ENCODE measurements at regions not wholly inside any gene's neighbourhood (a gene's known extent, or its start where the extent isn't known, plus 50 kb on each side); places are given as distances from the start of the nearest gene placed in this dataset.

DNA sequence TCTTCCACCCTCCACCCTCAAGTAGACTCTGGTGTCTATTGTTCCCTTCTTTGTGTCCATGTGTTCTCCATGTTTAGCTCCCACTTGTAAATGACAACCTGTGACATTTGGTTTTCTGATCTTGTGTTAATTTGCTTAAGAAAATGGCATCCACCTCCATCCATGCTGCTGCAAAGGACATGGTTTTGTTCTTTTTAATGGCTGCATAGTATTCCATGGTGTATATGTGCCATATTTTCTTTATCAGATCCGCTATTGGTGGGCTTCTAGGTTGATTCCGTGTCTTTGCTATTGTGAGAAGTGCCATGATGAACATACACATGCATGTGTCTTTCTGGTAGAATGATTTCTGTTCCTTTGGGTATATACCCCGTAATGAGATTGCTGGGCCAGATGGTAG lies 163.4 kb upstream of the ITGA1 start:
- H2BK20ac ChIP-seq (ENCODE audit: low read length), result no peak overlapping the region
- WGBS, 2 experiments (ENCODE audit: extremely low coverage in 1 of 2, insufficient coverage in 1 of 2, insufficient read length in 1 of 2, insufficient replicate concordance in 2 of 2, low coverage in 1 of 2, low lambda C conversion rate in 2 of 2, missing lambda C conversion rate in 1 of 2), result 95% methylated on average over 3 of the region's 3 CpGs; no CpG with 5 or more reads in 1 of the 2 experiments
- no peak overlapping the region for H2AFZ ChIP-seq (ENCODE audit: low read length)
- H2BK12ac ChIP-seq (ENCODE audit: low read depth, low read length), result no peak overlapping the region
- H3K18ac ChIP-seq (ENCODE audit: extremely low read depth, low read length), result no peak overlapping the region
- H3K9me3 ChIP-seq (ENCODE audit: insufficient read depth in 2 of 2, low read depth in 1 of 2, low read length in 1 of 2), result no peaks in the 10 kb centered on the region
- H3K23me2 ChIP-seq (ENCODE audit: low read depth, low read length), result no peaks in the 10 kb centered on the region
- no peak overlapping the region for H3K14ac ChIP-seq (ENCODE audit: insufficient read length)
- H2BK5ac ChIP-seq (ENCODE audit: low read depth, low read length), result no peak overlapping the region
- H2BK120ac ChIP-seq (replicated peaks; ENCODE audit: low read depth, low read length), result no peak overlapping the region
- H4K91ac ChIP-seq (replicated peaks; ENCODE audit: insufficient read length, low read length), result no peak overlapping the region
- no peaks in the 10 kb centered on the region for H4K20me1 ChIP-seq (replicated peaks in 1 of 2; ENCODE audit: control insufficient read depth in 1 of 2, insufficient read depth in 2 of 2, low read length in 2 of 2)
- no peak overlapping the region for H2BK15ac ChIP-seq (ENCODE audit: low read length)
- DNase-seq (ENCODE audit: low read depth in 1 of 2, low spot score in 2 of 2), result no peak
- CTCF ChIA-PET (ENCODE audit: partially characterized antibody), result no interaction called here
- H3K79me2 ChIP-seq (ENCODE audit: control insufficient read depth in 1 of 2, insufficient read depth in 2 of 2, low read length in 2 of 2), result no peaks in the 10 kb centered on the region
- H4K8ac ChIP-seq (ENCODE audit: extremely low read depth, insufficient read depth, low read length), result no peak overlapping the region
- H3K79me1 ChIP-seq (ENCODE audit: low read depth, low read length), result no peaks in the 10 kb centered on the region
- H3K36me3 ChIP-seq (ENCODE audit: control insufficient read depth in 2 of 4, insufficient read depth in 4 of 4, low read length in 3 of 4), result no peaks in the 10 kb centered on the region
- no peak overlapping the region for H4K5ac ChIP-seq (ENCODE audit: insufficient read length, low read depth, low read length)
- no peak for FAIRE-seq
- no peaks in the 10 kb centered on the region for H3K4me1 ChIP-seq (replicated peaks in 1 of 4; ENCODE audit: control insufficient read depth in 3 of 4, insufficient read depth in 4 of 4, low read length in 3 of 4)
- no peak overlapping the region for H3K4me3 ChIP-seq (ENCODE audit: extremely low read depth in 1 of 4, insufficient read depth in 2 of 4, low read depth in 3 of 4, low read length in 4 of 4)
- no peaks in the 10 kb centered on the region for H3K27me3 ChIP-seq (replicated peaks in 1 of 4; ENCODE audit: control insufficient read depth in 3 of 4, extremely low read depth in 1 of 4, insufficient read depth in 3 of 4, low read length in 3 of 4)
- H3K27ac ChIP-seq (ENCODE audit: low read depth, low read length), result no peak overlapping the region
- no peak overlapping the region for H3K56ac ChIP-seq (replicated peaks; ENCODE audit: insufficient read length, low read depth, low read length)
- H2AK5ac ChIP-seq (ENCODE audit: low read depth, low read length), result no peak overlapping the region
- no peak overlapping the region for H3K9ac ChIP-seq (replicated peaks in 1 of 4; ENCODE audit: extremely low read depth in 1 of 4, low read depth in 3 of 4, low read length in 3 of 4)
- H3K4me2 ChIP-seq (ENCODE audit: insufficient read depth in 1 of 2, low read depth in 2 of 2, low read length in 2 of 2), result no peak overlapping the region
- H3K4ac ChIP-seq (replicated peaks; ENCODE audit: insufficient read length, low read depth, low read length), result no peak overlapping the region
- POLR2A ChIA-PET (ENCODE audit: partially characterized antibody), result no interaction called here
- no peak overlapping the region for H3K23ac ChIP-seq (ENCODE audit: insufficient read length)
- TF ChIP-seq CHD2 (IDR thresholded peaks at IDR 0.05; ENCODE audit: low read length), result no peak
- no peak for TF ChIP-seq SP1 (IDR thresholded peaks at IDR 0.05; ENCODE audit: low read depth, low read length)
- no peak for TF ChIP-seq JUND (IDR thresholded peaks at IDR 0.05; ENCODE audit: low read length)
- no peak for TF ChIP-seq MAFK (IDR thresholded peaks at IDR 0.05; ENCODE audit: low read depth, low read length)
- TF ChIP-seq RBBP5 (IDR thresholded peaks at IDR 0.05; ENCODE audit: borderline replicate concordance, low read depth, low read length), result no peak
- TF ChIP-seq BACH1 (IDR thresholded peaks at IDR 0.05; ENCODE audit: low read length), result no peak
- TF ChIP-seq EZH2 (IDR thresholded peaks at IDR 0.05; ENCODE audit: low read depth, low read length, severe bottlenecking), result no peak
- no peak for TF ChIP-seq SIX5 (IDR thresholded peaks at IDR 0.05; ENCODE audit: low read depth, low read length)
- TF ChIP-seq NANOG (IDR thresholded peaks at IDR 0.05; ENCODE audit: insufficient read depth, low read depth, low read length, poor library complexity, severe bottlenecking), result no peak
- TF ChIP-seq CEBPB (IDR thresholded peaks at IDR 0.05; ENCODE audit: low read depth, low read length), result no peak
- TF ChIP-seq, protein P1, sequence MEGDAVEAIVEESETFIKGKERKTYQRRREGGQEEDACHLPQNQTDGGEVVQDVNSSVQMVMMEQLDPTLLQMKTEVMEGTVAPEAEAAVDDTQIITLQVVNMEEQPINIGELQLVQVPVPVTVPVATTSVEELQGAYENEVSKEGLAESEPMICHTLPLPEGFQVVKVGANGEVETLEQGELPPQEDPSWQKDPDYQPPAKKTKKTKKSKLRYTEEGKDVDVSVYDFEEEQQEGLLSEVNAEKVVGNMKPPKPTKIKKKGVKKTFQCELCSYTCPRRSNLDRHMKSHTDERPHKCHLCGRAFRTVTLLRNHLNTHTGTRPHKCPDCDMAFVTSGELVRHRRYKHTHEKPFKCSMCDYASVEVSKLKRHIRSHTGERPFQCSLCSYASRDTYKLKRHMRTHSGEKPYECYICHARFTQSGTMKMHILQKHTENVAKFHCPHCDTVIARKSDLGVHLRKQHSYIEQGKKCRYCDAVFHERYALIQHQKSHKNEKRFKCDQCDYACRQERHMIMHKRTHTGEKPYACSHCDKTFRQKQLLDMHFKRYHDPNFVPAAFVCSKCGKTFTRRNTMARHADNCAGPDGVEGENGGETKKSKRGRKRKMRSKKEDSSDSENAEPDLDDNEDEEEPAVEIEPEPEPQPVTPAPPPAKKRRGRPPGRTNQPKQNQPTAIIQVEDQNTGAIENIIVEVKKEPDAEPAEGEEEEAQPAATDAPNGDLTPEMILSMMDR (IDR thresholded peaks at IDR 0.05; ENCODE audit: control extremely low read depth in 1 of 3, insufficient read depth in 1 of 3, low read depth in 1 of 3, low read length in 3 of 3), result no peak
- no peak for TF ChIP-seq POLR2AphosphoS5 (IDR thresholded peaks at IDR 0.05; ENCODE audit: low read depth, low read length)
- TF ChIP-seq CTBP2 (IDR thresholded peaks at IDR 0.05; ENCODE audit: borderline replicate concordance, insufficient read depth, insufficient read length, low read length), result no peak

All from H1 (cell line).